Lower lobe of right lung (tissue), 2 donors: ENCODE measurements at regions not wholly inside any gene's neighbourhood (a gene's known extent, or its start where the extent isn't known, plus 50 kb on each side); places are given as distances from the start of the nearest gene placed in this dataset.

Experiments used
- ATAC-seq, 2 donors: fragments of 200-7000 bp; cut with Tn5 transposase; one replicate each; pipeline ENCODE4 v1.9.1; 2020 to 2022; ENCODE audit warnings: mild to moderate bottlenecking in 2 of 2, moderate library complexity in 2 of 2
- DNase-seq: peaks from one replicate; pipeline ENCODE4 v3.0.0-alpha.2; 2020
- H3K27ac ChIP-seq: fragments of 200-600 bp; one replicate; pipeline ENCODE4 v1.8.0; 2022
- H3K27me3 ChIP-seq: fragments of 200-600 bp; one replicate; pipeline ENCODE4 v1.8.0; 2022; ENCODE audit warnings: low read depth
- H3K36me3 ChIP-seq: fragments of 200-600 bp; one replicate; pipeline ENCODE4 v1.8.0; 2022; ENCODE audit warnings: mild to moderate bottlenecking
- H3K4me1 ChIP-seq: fragments of 200-600 bp; one replicate; pipeline ENCODE4 v1.8.0; 2022
- H3K4me3 ChIP-seq: fragments of 200-600 bp; one replicate; pipeline ENCODE4 v1.8.0; 2022; ENCODE audit warnings: mild to moderate bottlenecking
- H3K9me3 ChIP-seq: fragments of 200-600 bp; one replicate; pipeline ENCODE4 v1.8.0; 2022
- CTCF ChIP-seq: fragments of 200-600 bp; IDR thresholded peaks from one replicate; pipeline ENCODE4 v1.8.0; 2022; ENCODE audit warnings: antibody characterized with exemption, mild to moderate bottlenecking
- intact Hi-C: fragments of 100-400 bp; cut with DNase I; formaldehyde crosslinking; loops from one replicate; pipeline ENCODE4 v1.11.0; 2022
- donor health status: DM: no; HTN: yes; CAD: no; lungs with severe emphysema.

- no peaks in the 10 kb centered on the region for H3K27me3 ChIP-seq
- H3K4me3 ChIP-seq = no peak overlapping the region
- no peak for DNase-seq
- H3K36me3 ChIP-seq = no peaks in the 10 kb centered on the region
- H3K9me3 ChIP-seq = no peaks in the 10 kb centered on the region
- no peak overlapping the region for H3K27ac ChIP-seq
- H3K4me1 ChIP-seq = no peaks in the 10 kb centered on the region
- no peak for ATAC-seq
- intact Hi-C loops = no loop called here
- TF ChIP-seq CTCF = no peak
These were observed 130.9 kb upstream of the USP15 start for GRCh38 chr12:62129291-62129690.

- ATAC-seq = peak; percentile 53 to 62
- Histone ChIP-seq H3K9me3 (no peaks in the 10 kb centered on the region), H3K36me3 (no peaks in the 10 kb centered on the region), H3K27me3 (no peaks in the 10 kb centered on the region), H3K27ac (no peak overlapping the region), H3K4me3 (no peak overlapping the region), H3K4me1 (no peaks in the 10 kb centered on the region)
- no peak for TF ChIP-seq CTCF
- DNase-seq = no peak
- intact Hi-C loops = no loop called here
These were observed 129.8 kb upstream of the USP15 start for GRCh38 chr12:62130402-62130801.

- Histone ChIP-seq H3K4me3 (no peak overlapping the region), H3K27me3 (no peaks in the 10 kb centered on the region), H3K27ac (no peak overlapping the region), H3K4me1 (no peaks in the 10 kb centered on the region), H3K36me3 (no peaks in the 10 kb centered on the region), H3K9me3 (no peaks in the 10 kb centered on the region)
- ATAC-seq = peak in 1 of 2 donors; percentile 44
- intact Hi-C loops = no loop called here
- TF ChIP-seq CTCF = no peak
- peak; percentile 50 for DNase-seq
These were observed 129.2 kb upstream of the USP15 start for GRCh38 chr12:62130834-62131552.

- ATAC-seq (no peak), DNase-seq (no peak)
- Histone ChIP-seq H3K27me3 (no peaks in the 10 kb centered on the region), H3K4me3 (no peak overlapping the region), H3K27ac (no peak overlapping the region), H3K36me3 (no peaks in the 10 kb centered on the region), H3K4me1 (no peaks in the 10 kb centered on the region), H3K9me3 (no peaks in the 10 kb centered on the region)
- no peak for TF ChIP-seq CTCF
- intact Hi-C loops = no loop called here
These were observed 126.8 kb upstream of the USP15 start for GRCh38 chr12:62133440-62133839.

GRCh38 chr12:62135553-62136200 is 124.5 kb upstream of the USP15 start:
- H3K27ac ChIP-seq = no peak overlapping the region
- H3K4me3 ChIP-seq = no peak overlapping the region
- no peak for DNase-seq
- TF ChIP-seq CTCF = no peak
- H3K27me3 ChIP-seq = no peaks in the 10 kb centered on the region
- no peaks in the 10 kb centered on the region for H3K4me1 ChIP-seq
- ATAC-seq = no peak
- H3K36me3 ChIP-seq = no peaks in the 10 kb centered on the region
- no peaks in the 10 kb centered on the region for H3K9me3 ChIP-seq
- intact Hi-C loops = no loop called here
